ENCODE measurements at regions not wholly inside any gene's neighbourhood (a gene's known extent, or its start where the extent isn't known, plus 50 kb on each side); places are given as distances from the start of the nearest gene placed in this dataset.

DNA sequence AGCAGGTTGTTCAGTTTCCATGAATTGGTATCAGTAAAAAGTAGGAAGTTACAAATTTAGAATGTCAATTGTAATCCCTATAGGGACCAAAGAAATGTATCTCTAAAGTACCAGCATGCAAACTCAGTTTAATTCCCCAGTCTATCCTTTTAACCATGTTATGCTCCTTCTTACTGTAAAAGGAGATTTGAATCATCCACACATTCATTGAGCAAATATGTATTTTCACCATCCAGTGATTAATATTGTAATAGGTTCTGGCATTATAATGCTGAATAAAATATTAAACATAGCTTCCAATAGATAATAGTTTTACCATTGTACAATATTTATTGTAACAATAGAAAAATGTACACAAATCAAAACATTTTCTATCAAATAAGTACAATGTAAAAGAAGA lies 228.2 kb upstream of the SEMA3A start:
- TF ChIP-seq, protein P1, sequence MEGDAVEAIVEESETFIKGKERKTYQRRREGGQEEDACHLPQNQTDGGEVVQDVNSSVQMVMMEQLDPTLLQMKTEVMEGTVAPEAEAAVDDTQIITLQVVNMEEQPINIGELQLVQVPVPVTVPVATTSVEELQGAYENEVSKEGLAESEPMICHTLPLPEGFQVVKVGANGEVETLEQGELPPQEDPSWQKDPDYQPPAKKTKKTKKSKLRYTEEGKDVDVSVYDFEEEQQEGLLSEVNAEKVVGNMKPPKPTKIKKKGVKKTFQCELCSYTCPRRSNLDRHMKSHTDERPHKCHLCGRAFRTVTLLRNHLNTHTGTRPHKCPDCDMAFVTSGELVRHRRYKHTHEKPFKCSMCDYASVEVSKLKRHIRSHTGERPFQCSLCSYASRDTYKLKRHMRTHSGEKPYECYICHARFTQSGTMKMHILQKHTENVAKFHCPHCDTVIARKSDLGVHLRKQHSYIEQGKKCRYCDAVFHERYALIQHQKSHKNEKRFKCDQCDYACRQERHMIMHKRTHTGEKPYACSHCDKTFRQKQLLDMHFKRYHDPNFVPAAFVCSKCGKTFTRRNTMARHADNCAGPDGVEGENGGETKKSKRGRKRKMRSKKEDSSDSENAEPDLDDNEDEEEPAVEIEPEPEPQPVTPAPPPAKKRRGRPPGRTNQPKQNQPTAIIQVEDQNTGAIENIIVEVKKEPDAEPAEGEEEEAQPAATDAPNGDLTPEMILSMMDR (IDR thresholded peaks at IDR 0.05) = no peak
- no peak for TF ChIP-seq POLR2AphosphoS5 (IDR thresholded peaks at IDR 0.05)
- TF ChIP-seq POLR2A (IDR thresholded peaks at IDR 0.05) = no peak
